Caco-2 (cell line): ENCODE measurements at regions not wholly inside any gene's neighbourhood (a gene's known extent, or its start where the extent isn't known, plus 50 kb on each side); places are given as distances from the start of the nearest gene placed in this dataset.

ENCODE experiments used
- BruUV-seq: library from RNA; stranded (reverse); fragments of 400-500 nt; replicated peaks from 2 replicates; lab custom pipeline; 2021; lab: Mats Ljungman, UMichigan
- CTCF ChIA-PET: fragments of 300-600 bp; sonication (Branson Sonifier 250); formaldehyde crosslinking; loops from one replicate; lab custom pipeline; 2022; ENCODE audit warnings: antibody characterized with exemption; lab: Charles Lee
- POLR2A ChIA-PET: fragments of 300-600 bp; sonication (Branson Sonifier 250); formaldehyde crosslinking; loops from one replicate; lab custom pipeline; 2022; ENCODE audit warnings: antibody characterized with exemption; lab: Charles Lee
- DNase-seq, 2 experiments: peaks; one replicate each; pipeline versions ENCODE4 v3.0.0 to v3.0.0-alpha.2; 2020 to 2022
- H3K27me3 ChIP-seq: replicated peaks from 2 replicates; pipeline ENCODE4 v1.6.0; 2011; ENCODE audit warnings: low read length; ENCODE audit not compliant: control insufficient read depth, insufficient read depth
- H3K36me3 ChIP-seq: 2 replicates; pipeline ENCODE4 v1.5.1; 2011; ENCODE audit warnings: low read length; ENCODE audit not compliant: control insufficient read depth, insufficient read depth
- H3K4me1 ChIP-seq: fragments of 250-450 bp; sonication (Bioruptor Pico); 2 replicates; pipeline ENCODE4 v1.5.1; 2020; ENCODE audit warnings: mild to moderate bottlenecking
- H3K4me3 ChIP-seq: 2 replicates; pipeline ENCODE4 v1.5.1; 2011; ENCODE audit warnings: low read depth, mild to moderate bottlenecking, control low read depth, low read length
- H3K9me3 ChIP-seq: fragments of 250-450 bp; sonication (Bioruptor Pico); 2 replicates; pipeline ENCODE4 v1.5.1; 2020; ENCODE audit warnings: mild to moderate bottlenecking, moderate library complexity
- H3K27ac Mint-ChIP-seq: one replicate; pipeline ENCODE4 v1.8.0; 2022; ENCODE audit warnings: mixed read lengths; ENCODE audit not compliant: unreplicated experiment
- H3K27me3 Mint-ChIP-seq: one replicate; pipeline ENCODE4 v1.8.0; 2022; ENCODE audit warnings: mixed read lengths; ENCODE audit not compliant: insufficient read depth, unreplicated experiment
- H3K36me3 Mint-ChIP-seq: one replicate; pipeline ENCODE4 v1.8.0; 2022; ENCODE audit warnings: mild to moderate bottlenecking, mixed read lengths; ENCODE audit not compliant: insufficient read depth, unreplicated experiment
- H3K4me1 Mint-ChIP-seq: one replicate; pipeline ENCODE4 v1.8.0; 2022; ENCODE audit warnings: low read depth, mixed read lengths; ENCODE audit not compliant: unreplicated experiment
- H3K4me3 Mint-ChIP-seq: one replicate; pipeline ENCODE4 v1.8.0; 2022; ENCODE audit warnings: mild to moderate bottlenecking, moderate library complexity, mixed read lengths; ENCODE audit not compliant: unreplicated experiment
- H3K9me3 Mint-ChIP-seq: one replicate; pipeline ENCODE4 v1.8.0; 2022; ENCODE audit warnings: mixed read lengths; ENCODE audit not compliant: unreplicated experiment
- CTCF ChIP-seq, 2 experiments: fragments of 200-600 bp in 1 of 2; IDR thresholded peaks; 1 replicate in 1 of 2; 2 replicates in 1 of 2; pipeline versions ENCODE4 v1.5.1 to v1.8.0; 2011 to 2022; ENCODE audit warnings: antibody characterized with exemption in 1 of 2, control low read depth in 1 of 2, inconsistent platforms in 1 of 2, low read depth in 1 of 2, low read length in 1 of 2, mild to moderate bottlenecking in 1 of 2, moderate library complexity in 1 of 2; ENCODE audit not compliant: insufficient read depth in 1 of 2, severe bottlenecking in 1 of 2, unreplicated experiment in 1 of 2
- intact Hi-C: fragments of 100-400 bp; cut with micrococcal nuclease; formaldehyde crosslinking; loops from one replicate; pipeline ENCODE4 v1.10.0; 2022; ENCODE audit not compliant: unreplicated experiment

- intact Hi-C loops = no loop called here
- H3K9me3 ChIP-seq = no peaks in the 10 kb centered on the region
- no peaks in the 10 kb centered on the region for H3K4me1 Mint-ChIP-seq
- no peak overlapping the region for H3K4me3 Mint-ChIP-seq
- no peaks in the 10 kb centered on the region for H3K36me3 Mint-ChIP-seq
- H3K27me3 ChIP-seq = no peaks in the 10 kb centered on the region
- ChIA-PET CTCF (no interaction called here), POLR2A (no interaction called here)
- no peak for TF ChIP-seq CTCF (IDR thresholded peaks at IDR 0.05; ENCODE audit: insufficient read depth in 1 of 2, low read depth in 1 of 2, low read length in 1 of 2, severe bottlenecking in 1 of 2, unreplicated experiment in 1 of 2)
- no peaks in the 10 kb centered on the region for H3K27me3 Mint-ChIP-seq
- no peak for DNase-seq
- no peaks in the 10 kb centered on the region for H3K36me3 ChIP-seq
- no peaks in the 10 kb centered on the region for H3K4me1 ChIP-seq
- no TSS peak for BruUV-seq
- no peak overlapping the region for H3K27ac Mint-ChIP-seq
- no peaks in the 10 kb centered on the region for H3K9me3 Mint-ChIP-seq
- no peak overlapping the region for H3K4me3 ChIP-seq
These were observed 234.7 kb downstream of the TTLL7 start for GRCh38 chr1:83764209-83764608.

GRCh38 chr1:83763361-83764095 is 235.4 kb downstream of the TTLL7 start:
- Histone ChIP-seq H3K27me3 (no peaks in the 10 kb centered on the region), H3K4me1 (no peaks in the 10 kb centered on the region), H3K36me3 (no peaks in the 10 kb centered on the region), H3K9me3 (no peaks in the 10 kb centered on the region), H3K4me3 (no peak overlapping the region)
- H3K27ac Mint-ChIP-seq = no peak overlapping the region
- no peaks in the 10 kb centered on the region for H3K27me3 Mint-ChIP-seq
- H3K9me3 Mint-ChIP-seq = no peaks in the 10 kb centered on the region
- no peak for TF ChIP-seq CTCF (IDR thresholded peaks at IDR 0.05; ENCODE audit: insufficient read depth in 1 of 2, low read depth in 1 of 2, low read length in 1 of 2, severe bottlenecking in 1 of 2, unreplicated experiment in 1 of 2)
- CTCF ChIA-PET = no interaction called here
- no peak for DNase-seq
- POLR2A ChIA-PET = no interaction called here
- no peak overlapping the region for H3K4me3 Mint-ChIP-seq
- intact Hi-C loops = no loop called here
- BruUV-seq = no TSS peak
- H3K36me3 Mint-ChIP-seq = no peaks in the 10 kb centered on the region
- H3K4me1 Mint-ChIP-seq = no peaks in the 10 kb centered on the region

GRCh38 chr1:83762416-83762815 is 236.5 kb downstream of the TTLL7 start:
- TF ChIP-seq CTCF (IDR thresholded peaks at IDR 0.05; ENCODE audit: insufficient read depth in 1 of 2, low read depth in 1 of 2, low read length in 1 of 2, severe bottlenecking in 1 of 2, unreplicated experiment in 1 of 2) = no peak
- intact Hi-C loops = no loop called here
- CTCF ChIA-PET = no interaction called here
- Mint-ChIP-seq H3K27me3 (no peaks in the 10 kb centered on the region), H3K4me3 (no peak overlapping the region), H3K27ac (no peak overlapping the region), H3K36me3 (no peaks in the 10 kb centered on the region), H3K9me3 (no peaks in the 10 kb centered on the region), H3K4me1 (no peaks in the 10 kb centered on the region)
- H3K27me3 ChIP-seq = no peaks in the 10 kb centered on the region
- H3K4me1 ChIP-seq = no peaks in the 10 kb centered on the region
- no peaks in the 10 kb centered on the region for H3K36me3 ChIP-seq
- POLR2A ChIA-PET = no interaction called here
- no peak for DNase-seq
- no peaks in the 10 kb centered on the region for H3K9me3 ChIP-seq
- no TSS peak for BruUV-seq
- H3K4me3 ChIP-seq = no peak overlapping the region
